ENCODE measurements at regions not wholly inside any gene's neighbourhood (a gene's known extent, or its start where the extent isn't known, plus 50 kb on each side); places are given as distances from the start of the nearest gene placed in this dataset.
"Not testable (repeated sequence)": the region's sequence is repeated elsewhere in the genome, so short reads cannot be mapped to it uniquely, and the experiment has no call there.

- H3K9me3 ChIP-seq; H3K27me3 ChIP-seq; H3K4me3 ChIP-seq; H3K4me1 ChIP-seq; H3K27ac ChIP-seq; H3K9ac ChIP-seq (ENCODE audit: low read depth in 2 of 2, low read length in 2 of 2); H3K36me3 ChIP-seq; intact Hi-C loops (cut with DNase I); DNase-seq: not testable (repeated sequence)
Observed at GRCh38 chr2:87619121-87619520, 128.8 kb upstream of the PLGLB2 start.

GRCh38 chr2:87621139-87621538 lies 126.7 kb upstream of the PLGLB2 start:
- H3K27me3 ChIP-seq; H3K9ac ChIP-seq (ENCODE audit: low read depth in 2 of 2, low read length in 2 of 2); H3K36me3 ChIP-seq; H3K27ac ChIP-seq; intact Hi-C loops (cut with DNase I); H3K4me3 ChIP-seq; H3K9me3 ChIP-seq; DNase-seq; H3K4me1 ChIP-seq: not testable (repeated sequence)

GRCh38 chr2:87622720-87623119 lies 125.2 kb upstream of the PLGLB2 start:
- H3K9me3 ChIP-seq; H3K27me3 ChIP-seq; DNase-seq; H3K36me3 ChIP-seq; H3K4me3 ChIP-seq; H3K27ac ChIP-seq; H3K4me1 ChIP-seq; intact Hi-C loops (cut with DNase I); H3K9ac ChIP-seq (ENCODE audit: low read depth in 2 of 2, low read length in 2 of 2): not testable (repeated sequence)

- H3K4me3 ChIP-seq; H3K36me3 ChIP-seq; intact Hi-C loops (cut with DNase I): not testable (repeated sequence)
Observed at GRCh38 chr2:87629491-87630458, 118.1 kb upstream of the PLGLB2 start.

GRCh38 chr2:87630892-87631291 lies 117.0 kb upstream of the PLGLB2 start:
- H3K4me3 ChIP-seq; H3K27me3 ChIP-seq; H3K9ac ChIP-seq (ENCODE audit: low read depth in 2 of 2, low read length in 2 of 2); intact Hi-C loops (cut with DNase I); DNase-seq; H3K27ac ChIP-seq; H3K9me3 ChIP-seq; H3K4me1 ChIP-seq; H3K36me3 ChIP-seq: not testable (repeated sequence)

More at GRCh38 chr2:87629491-87630458, 118.1 kb upstream of the PLGLB2 start:
- not testable (repeated sequence) for H3K9me3 ChIP-seq; H3K4me1 ChIP-seq; H3K27ac ChIP-seq; H3K9ac ChIP-seq (ENCODE audit: low read depth in 2 of 2, low read length in 2 of 2); H3K27me3 ChIP-seq; DNase-seq

- DNase-seq; H3K9me3 ChIP-seq; H3K36me3 ChIP-seq; intact Hi-C loops (cut with DNase I); H3K4me1 ChIP-seq; H3K27me3 ChIP-seq; H3K27ac ChIP-seq; H3K4me3 ChIP-seq; H3K9ac ChIP-seq (ENCODE audit: low read depth in 2 of 2, low read length in 2 of 2): not testable (repeated sequence)
Observed at GRCh38 chr2:87631402-87631801, 116.5 kb upstream of the PLGLB2 start.

GRCh38 chr2:87633287-87633963 lies 114.5 kb upstream of the PLGLB2 start:
- DNase-seq; H3K36me3 ChIP-seq; H3K9ac ChIP-seq (ENCODE audit: low read depth in 2 of 2, low read length in 2 of 2); H3K27ac ChIP-seq; intact Hi-C loops (cut with DNase I); H3K4me3 ChIP-seq; H3K4me1 ChIP-seq; H3K9me3 ChIP-seq; H3K27me3 ChIP-seq: not testable (repeated sequence)

GRCh38 chr2:87634106-87634505 lies 113.8 kb upstream of the PLGLB2 start:
- H3K27ac ChIP-seq; H3K36me3 ChIP-seq; DNase-seq; intact Hi-C loops (cut with DNase I); H3K4me3 ChIP-seq; H3K4me1 ChIP-seq; H3K9ac ChIP-seq (ENCODE audit: low read depth in 2 of 2, low read length in 2 of 2); H3K27me3 ChIP-seq; H3K9me3 ChIP-seq: not testable (repeated sequence)

- H3K27me3 ChIP-seq; intact Hi-C loops (cut with DNase I); H3K9me3 ChIP-seq; H3K9ac ChIP-seq (ENCODE audit: low read depth in 2 of 2, low read length in 2 of 2); H3K36me3 ChIP-seq; DNase-seq; H3K4me1 ChIP-seq; H3K27ac ChIP-seq; H3K4me3 ChIP-seq: not testable (repeated sequence)
Observed at GRCh38 chr2:87634971-87635650, 112.8 kb upstream of the PLGLB2 start.

- H3K36me3 ChIP-seq; H3K9ac ChIP-seq (ENCODE audit: low read depth in 2 of 2, low read length in 2 of 2); DNase-seq; intact Hi-C loops (cut with DNase I); H3K4me1 ChIP-seq; H3K27me3 ChIP-seq; H3K27ac ChIP-seq; H3K4me3 ChIP-seq; H3K9me3 ChIP-seq: not testable (repeated sequence)
Observed at GRCh38 chr2:87636246-87636645, 111.6 kb upstream of the PLGLB2 start.

GRCh38 chr2:87636735-87637134 lies 111.2 kb upstream of the PLGLB2 start:
- H3K9ac ChIP-seq (ENCODE audit: low read depth in 2 of 2, low read length in 2 of 2); H3K27me3 ChIP-seq; H3K9me3 ChIP-seq; intact Hi-C loops (cut with DNase I); DNase-seq; H3K27ac ChIP-seq; H3K36me3 ChIP-seq; H3K4me3 ChIP-seq; H3K4me1 ChIP-seq: not testable (repeated sequence)

GRCh38 chr2:87637249-87637990 lies 110.5 kb upstream of the PLGLB2 start:
- H3K27me3 ChIP-seq; H3K4me3 ChIP-seq; H3K36me3 ChIP-seq; DNase-seq; intact Hi-C loops (cut with DNase I); H3K9me3 ChIP-seq; H3K4me1 ChIP-seq; H3K27ac ChIP-seq; H3K9ac ChIP-seq (ENCODE audit: low read depth in 2 of 2, low read length in 2 of 2): not testable (repeated sequence)

Measured in colonic mucosa (tissue), 4 donors.